GM19328 (cell line): ENCODE measurements at regions not wholly inside any gene's neighbourhood (a gene's known extent, or its start where the extent isn't known, plus 50 kb on each side); places are given as distances from the start of the nearest gene placed in this dataset.

Source experiments
- ATAC-seq: cut with Tn5 transposase; IDR thresholded peaks from one replicate; pipeline ENCODE4 v1.9.1; 2021; ENCODE audit warnings: mild to moderate bottlenecking, moderate library complexity; ENCODE audit not compliant: unreplicated experiment

GRCh38 chr9:107919263-107919662 is 429.7 kb upstream of the KLF4 start:
- no peak for ATAC-seq

DNA sequence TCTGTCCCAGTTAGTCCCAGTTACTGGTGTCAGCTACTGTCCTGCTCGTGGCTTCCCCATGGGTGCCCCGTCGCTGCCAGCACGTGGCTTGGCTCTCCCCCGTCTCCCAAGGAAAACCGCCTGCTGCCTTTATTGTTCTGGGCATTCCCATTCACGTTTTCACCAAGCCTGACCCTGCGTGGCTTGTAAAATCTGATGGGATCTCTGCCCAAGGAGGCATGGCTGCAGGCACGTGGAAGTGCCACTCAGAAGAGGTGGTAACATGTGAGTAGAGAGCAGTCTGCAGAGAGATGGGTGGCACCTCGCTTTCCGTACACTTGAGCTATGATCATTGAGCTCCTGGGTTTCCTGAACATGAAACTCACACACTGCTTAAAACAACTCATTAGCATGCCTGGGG is 429.2 kb upstream of the KLF4 start:
- no peak for ATAC-seq

GRCh38 chr9:107914151-107914550 is 424.6 kb upstream of the KLF4 start:
- no peak for ATAC-seq

- no peak for ATAC-seq
Observed at GRCh38 chr9:107907715-107908114, 418.1 kb upstream of the KLF4 start.

- no peak for ATAC-seq
Observed at GRCh38 chr9:107907255-107907654, 417.7 kb upstream of the KLF4 start.

GRCh38 chr9:107906074-107906473 is 416.5 kb upstream of the KLF4 start:
- no peak for ATAC-seq

- ATAC-seq, result no peak
Observed at GRCh38 chr9:107905308-107906020, 415.9 kb upstream of the KLF4 start.

- ATAC-seq, result no peak
Observed at GRCh38 chr9:107899961-107900330, 410.4 kb upstream of the KLF4 start.

- ATAC-seq, result no peak
Observed at GRCh38 chr9:107898761-107899160, 409.2 kb upstream of the KLF4 start.

DNA sequence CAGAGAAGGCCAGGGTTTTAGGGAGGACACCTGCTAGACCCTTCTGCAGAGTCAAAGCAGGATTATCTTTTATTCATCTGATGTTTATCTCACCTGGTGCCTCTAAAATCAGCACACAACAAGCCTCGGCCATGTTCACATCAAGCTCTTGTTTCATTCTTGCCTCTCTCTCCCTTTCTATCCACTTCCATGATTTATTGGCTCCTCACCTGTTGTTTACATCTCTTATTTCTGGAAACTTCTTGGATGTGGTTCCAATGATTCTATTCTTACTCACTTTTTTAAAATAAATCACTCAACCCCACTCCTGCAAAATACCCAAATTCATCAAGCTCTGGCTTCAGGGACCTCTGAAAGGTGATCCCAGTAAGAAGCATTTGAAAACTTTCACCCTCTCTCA is 407.0 kb upstream of the KLF4 start:
- ATAC-seq, result no peak

- ATAC-seq, result no peak
Observed at GRCh38 chr9:107895501-107896001, 406.0 kb upstream of the KLF4 start.

DNA sequence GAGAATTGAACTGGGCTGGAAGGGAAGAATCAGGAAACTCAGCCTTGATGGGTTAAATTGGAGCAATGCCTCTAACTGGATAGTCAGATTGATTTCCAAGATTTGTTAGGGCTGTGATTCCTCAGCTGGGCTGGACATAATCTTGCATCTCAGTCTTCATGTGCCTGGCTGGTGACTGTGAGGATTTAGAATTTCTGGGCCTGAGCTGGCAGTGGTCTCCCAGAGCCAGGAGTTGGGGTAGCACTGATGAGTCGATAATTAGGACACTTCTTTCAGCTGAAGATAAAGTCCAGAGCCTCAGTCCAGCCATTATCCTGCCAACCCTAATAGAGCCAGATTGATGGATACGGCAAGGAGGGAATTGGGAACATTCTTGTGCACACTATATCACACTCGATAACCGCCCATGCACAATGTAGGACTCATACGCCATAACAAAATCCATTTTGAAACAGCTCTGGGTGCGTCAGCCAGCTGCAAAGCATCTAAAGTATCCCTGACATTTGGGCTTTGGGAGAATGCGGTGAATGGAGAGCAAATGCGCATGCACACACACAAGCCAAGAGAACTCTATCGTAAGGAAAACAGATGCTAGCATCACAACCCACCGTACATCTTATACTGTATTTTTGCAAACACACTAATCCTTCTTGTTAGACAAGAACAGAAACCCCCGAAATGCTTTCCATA is 405.1 kb upstream of the KLF4 start:
- no peak for ATAC-seq

DNA sequence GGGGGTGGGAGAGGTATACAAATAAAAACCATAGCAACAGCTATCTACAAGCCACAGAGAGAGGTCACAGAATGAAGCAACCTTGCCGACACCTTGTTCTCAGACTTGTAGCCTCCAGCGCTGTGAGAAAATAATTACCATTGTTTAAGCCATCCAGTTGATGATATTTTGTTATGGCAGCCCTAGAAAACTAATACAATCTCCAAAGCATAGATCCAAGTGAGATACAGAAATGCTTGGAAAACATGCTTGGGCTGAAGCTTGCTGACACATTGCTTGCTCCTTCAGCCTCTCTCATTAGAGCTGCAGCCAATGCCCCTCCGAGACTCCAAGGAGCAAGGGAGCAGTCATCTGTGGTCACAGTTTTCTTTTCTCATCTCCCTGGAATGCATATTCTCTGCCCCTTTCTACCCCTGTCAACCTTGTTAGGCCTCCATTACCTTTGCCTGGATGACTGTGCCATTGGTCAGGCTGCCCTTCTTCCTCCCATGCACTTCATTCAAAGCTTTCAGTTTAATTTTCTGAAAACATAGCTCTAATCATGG is 401.4 kb upstream of the KLF4 start:
- ATAC-seq, result no peak

DNA sequence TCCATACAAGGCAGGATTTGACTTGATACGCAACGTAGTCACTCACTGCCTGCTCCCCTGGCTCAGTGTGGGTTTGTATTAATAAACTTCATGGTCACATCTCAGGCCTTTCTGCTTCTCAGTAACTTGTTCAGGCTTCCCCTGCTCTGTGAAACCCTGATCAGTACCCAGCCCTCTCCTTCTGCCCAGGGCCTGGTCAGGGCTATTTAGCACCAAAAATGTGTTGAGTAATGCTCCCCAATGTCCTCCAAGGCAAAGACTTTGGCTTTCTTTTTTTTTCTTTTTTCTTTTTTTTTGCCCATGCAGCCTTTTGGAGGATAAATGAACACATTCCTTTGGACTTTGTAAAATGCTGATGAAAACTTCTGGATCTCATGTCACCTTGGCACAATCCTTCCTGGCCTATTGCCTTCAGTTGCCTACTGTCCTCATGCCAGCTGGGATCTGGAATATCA is 399.2 kb upstream of the KLF4 start:
- ATAC-seq, result no peak

DNA sequence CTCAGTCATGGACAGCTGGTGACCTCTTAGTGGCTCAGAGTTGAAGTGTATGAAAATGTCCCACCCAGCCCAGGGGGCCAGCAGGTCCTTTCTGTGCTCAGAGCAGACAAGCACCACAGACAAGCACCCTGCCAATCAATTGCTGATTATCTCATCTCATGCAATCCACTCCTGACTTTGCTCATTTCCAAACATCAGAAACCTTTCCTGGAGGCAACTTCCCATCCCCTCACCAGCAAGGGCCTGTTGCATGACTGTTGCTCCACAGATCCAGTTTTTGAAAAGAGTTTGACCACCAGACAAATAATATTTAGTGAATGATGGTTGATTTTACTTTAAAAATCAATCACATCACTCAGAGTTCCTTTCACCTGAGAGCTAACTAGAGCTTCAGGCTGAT is 397.3 kb upstream of the KLF4 start:
- no peak for ATAC-seq

DNA sequence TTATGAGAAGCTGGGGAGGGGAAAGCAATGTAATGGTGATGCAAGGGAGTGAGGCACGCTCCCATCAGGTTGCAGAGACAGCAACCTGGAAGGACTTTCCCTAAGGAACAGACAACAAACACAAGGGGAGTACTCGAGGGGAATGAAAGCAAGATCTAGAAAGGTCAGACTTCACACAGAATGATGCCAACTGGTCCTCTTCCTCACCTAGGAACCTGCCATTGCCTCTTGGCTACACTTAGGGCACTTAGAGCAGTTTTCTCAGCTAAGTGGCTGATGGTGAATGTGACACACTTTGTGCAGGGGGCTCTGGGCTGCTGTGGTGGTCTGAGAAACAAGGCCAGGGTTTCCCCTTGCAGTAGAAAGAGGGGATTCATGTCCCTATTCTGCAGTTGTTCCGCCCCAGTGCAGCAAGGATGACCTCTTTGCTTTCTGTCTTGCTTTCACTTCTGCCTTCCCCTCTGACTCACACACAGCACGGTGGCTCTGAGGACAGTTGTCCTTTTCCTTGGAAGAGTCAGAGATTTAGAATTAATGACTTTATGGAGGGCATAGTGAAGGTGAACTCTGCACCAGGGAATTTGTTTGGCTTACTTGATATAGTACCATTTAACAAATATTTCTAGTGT is 394.0 kb upstream of the KLF4 start:
- peak; percentile 70 for ATAC-seq

- ATAC-seq, result no peak
Observed at GRCh38 chr9:107881626-107882300, 392.2 kb upstream of the KLF4 start.

DNA sequence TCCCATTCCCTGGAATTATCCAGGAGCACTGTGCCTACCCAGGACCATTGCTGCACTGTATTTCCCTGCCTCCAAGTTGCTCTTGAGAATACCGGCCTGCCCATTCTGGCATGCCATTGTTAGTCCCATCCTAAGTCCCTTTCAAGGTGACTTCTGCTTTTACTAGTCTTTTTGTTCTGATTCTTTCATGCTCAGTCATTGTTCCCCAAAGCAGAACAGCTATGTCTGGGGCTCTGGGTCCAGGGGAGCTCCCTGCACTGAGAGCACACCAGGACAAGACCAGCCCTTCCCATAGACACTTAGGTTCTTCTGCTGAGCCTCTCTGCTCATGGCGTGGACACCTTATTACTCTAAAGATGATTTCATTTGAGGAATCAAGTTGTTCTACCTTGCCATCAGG is 388.9 kb upstream of the KLF4 start:
- no peak for ATAC-seq

GRCh38 chr9:107875571-107875980 is 386.0 kb upstream of the KLF4 start:
- ATAC-seq, result no peak

DNA sequence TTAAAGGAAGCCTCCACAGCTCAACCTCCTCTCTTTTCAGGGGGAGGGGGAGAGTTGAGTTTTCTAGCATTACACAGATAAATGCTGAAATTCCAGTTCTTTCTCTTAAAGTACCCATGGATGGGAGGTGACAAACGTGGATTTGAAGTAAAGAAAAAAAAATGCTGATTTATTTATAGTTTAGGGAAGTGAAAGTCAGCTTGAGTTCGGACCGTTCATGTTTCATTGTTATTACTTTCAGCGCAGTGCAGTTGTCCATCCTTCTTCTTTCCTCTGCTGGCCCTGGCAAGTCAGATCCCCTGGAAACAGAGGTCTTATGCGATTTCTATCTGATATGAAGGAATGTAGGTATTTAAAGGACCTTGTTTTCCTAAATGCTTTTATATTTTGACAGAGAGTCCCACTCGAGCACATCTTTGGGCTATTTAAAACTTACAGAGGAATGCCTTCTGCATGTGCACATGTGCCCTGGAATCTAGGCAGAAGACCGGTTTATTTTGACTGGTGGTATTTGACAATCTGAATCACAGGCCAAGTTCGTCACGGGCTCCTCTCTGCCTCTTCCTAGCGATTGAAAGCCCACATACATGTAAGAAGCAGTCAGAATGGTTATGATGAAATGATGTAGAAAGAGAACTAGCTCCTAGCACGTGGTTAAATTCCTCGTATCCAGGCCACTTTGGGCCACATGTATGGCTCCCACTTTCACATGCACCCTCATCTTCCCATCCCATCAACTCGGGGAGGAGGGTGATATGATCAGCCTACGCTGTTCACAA is 385.2 kb upstream of the KLF4 start:
- ATAC-seq, result no peak
